GM18867 (cell line): ENCODE measurements at regions not wholly inside any gene's neighbourhood (a gene's known extent, or its start where the extent isn't known, plus 50 kb on each side); places are given as distances from the start of the nearest gene placed in this dataset.
A peak's percentile ranks its signal among the peaks of the same experiment; 100 is the strongest.
"Not testable (repeated sequence)": the region's sequence is repeated elsewhere in the genome, so short reads cannot be mapped to it uniquely, and the experiment has no call there.

ENCODE experiments used
- ATAC-seq: cut with Tn5 transposase; IDR thresholded peaks from one replicate; pipeline ENCODE4 v1.9.1; 2021; ENCODE audit warnings: mild to moderate bottlenecking, moderate library complexity; ENCODE audit not compliant: unreplicated experiment

GRCh38 chr5:104049752-104050151, 487.2 kb upstream of the NUDT12 start:
- no peak for ATAC-seq

GRCh38 chr5:104048231-104048630, 485.6 kb upstream of the NUDT12 start:
- ATAC-seq, result peak; percentile 75

GRCh38 chr5:104045987-104046386, 483.4 kb upstream of the NUDT12 start:
- no peak for ATAC-seq

GRCh38 chr5:104039871-104040270, 477.3 kb upstream of the NUDT12 start:
- not testable (repeated sequence) for ATAC-seq

GRCh38 chr5:104037136-104037535, 474.5 kb upstream of the NUDT12 start:
- ATAC-seq, result not testable (repeated sequence)

- ATAC-seq, result not testable (repeated sequence)
Observed at GRCh38 chr5:104033186-104033585, 470.6 kb upstream of the NUDT12 start.

- no peak for ATAC-seq
Observed at GRCh38 chr5:104024538-104024937, 461.9 kb upstream of the NUDT12 start.

- no peak for ATAC-seq
Observed at GRCh38 chr5:104023739-104024138, 461.1 kb upstream of the NUDT12 start.

- no peak for ATAC-seq
Observed at GRCh38 chr5:104019956-104020355, 457.4 kb upstream of the NUDT12 start.

GRCh38 chr5:104018299-104018698, 455.7 kb upstream of the NUDT12 start:
- ATAC-seq, result no peak

GRCh38 chr5:104016646-104017045, 454.1 kb upstream of the NUDT12 start:
- ATAC-seq, result no peak

GRCh38 chr5:104015765-104016164, 453.2 kb upstream of the NUDT12 start:
- no peak for ATAC-seq

GRCh38 chr5:104002783-104003182, 440.2 kb upstream of the NUDT12 start:
- not testable (repeated sequence) for ATAC-seq

GRCh38 chr5:104001136-104001535, 438.5 kb upstream of the NUDT12 start:
- ATAC-seq, result no peak

GRCh38 chr5:103993031-103993430, 430.4 kb upstream of the NUDT12 start:
- no peak for ATAC-seq

GRCh38 chr5:103990064-103990463, 427.5 kb upstream of the NUDT12 start:
- ATAC-seq, result no peak

GRCh38 chr5:103981592-103981991, 419.0 kb upstream of the NUDT12 start:
- no peak for ATAC-seq

GRCh38 chr5:103973669-103974068, 411.1 kb upstream of the NUDT12 start:
- ATAC-seq, result no peak

- ATAC-seq, result not testable (repeated sequence)
Observed at GRCh38 chr5:103966295-103966694, 403.7 kb upstream of the NUDT12 start.

- no peak for ATAC-seq
Observed at GRCh38 chr5:103962023-103962422, 399.4 kb upstream of the NUDT12 start.

- ATAC-seq, result no peak
Observed at GRCh38 chr5:103953601-103954382, 391.2 kb upstream of the NUDT12 start.

GRCh38 chr5:103951776-103952175, 389.2 kb upstream of the NUDT12 start:
- no peak for ATAC-seq

GRCh38 chr5:103943230-103943629, 380.6 kb upstream of the NUDT12 start:
- ATAC-seq, result no peak
